ENCODE measurements at regions not wholly inside any gene's neighbourhood (a gene's known extent, or its start where the extent isn't known, plus 50 kb on each side); places are given as distances from the start of the nearest gene placed in this dataset.

- TF ChIP-seq CHD7 (IDR thresholded peaks at IDR 0.05; ENCODE audit: low read depth, low read length) (no peak), ILF3 (IDR thresholded peaks at IDR 0.05; ENCODE audit: borderline replicate concordance) (no peak), KAT7 (CRISPR knock-in tag; IDR thresholded peaks at IDR 0.05; ENCODE audit: borderline replicate concordance) (no peak), ZNF551 (CRISPR knock-in tag; IDR thresholded peaks at IDR 0.05) (no peak), RAD51 (IDR thresholded peaks at IDR 0.05; ENCODE audit: borderline replicate concordance, low read depth) (no peak)
These were observed 584.5 kb upstream of the SGCG start (continued) for GRCh38 chr13:22596171-22596863.
